Aorta (tissue), 5 donors: ENCODE measurements at regions not wholly inside any gene's neighbourhood (a gene's known extent, or its start where the extent isn't known, plus 50 kb on each side); places are given as distances from the start of the nearest gene placed in this dataset.

Source experiments
- ATAC-seq: fragments of 200-7000 bp; cut with Tn5 transposase; one replicate; pipeline ENCODE4 v1.9.1; 2022; ENCODE audit warnings: moderate library complexity; ENCODE audit not compliant: low FRiP score
- DNase-seq, 2 donors: peaks; one replicate each; pipeline ENCODE4 v3.0.0-alpha.2; 2020
- H3K27ac ChIP-seq, 2 donors: one replicate each; pipeline ENCODE4 v1.5.1; 2013; ENCODE audit warnings: low read length in 2 of 2, mild to moderate bottlenecking in 2 of 2, moderate library complexity in 2 of 2, control low read depth in 1 of 2, inconsistent platforms in 1 of 2, low read depth in 1 of 2
- H3K27me3 ChIP-seq, 2 donors: one replicate each; pipeline ENCODE4 v1.6.1; 2013; ENCODE audit warnings: control low read depth in 1 of 2, low read length in 1 of 2, mild to moderate bottlenecking in 1 of 2, moderate library complexity in 1 of 2; ENCODE audit not compliant: insufficient read depth in 2 of 2, control insufficient read depth in 1 of 2
- H3K36me3 ChIP-seq, 2 donors: one replicate each; pipeline ENCODE4 v1.6.1; 2013; ENCODE audit warnings: control low read depth in 1 of 2, low read length in 1 of 2, mild to moderate bottlenecking in 1 of 2; ENCODE audit not compliant: insufficient read depth in 2 of 2, control insufficient read depth in 1 of 2
- H3K4me1 ChIP-seq, 2 donors: one replicate each; pipeline ENCODE4 v1.6.1; 2013; ENCODE audit warnings: low read length in 2 of 2, control low read depth in 1 of 2, mild to moderate bottlenecking in 1 of 2, moderate library complexity in 1 of 2; ENCODE audit not compliant: insufficient read depth in 2 of 2, control insufficient read depth in 1 of 2
- H3K4me3 ChIP-seq, 2 donors: one replicate each; pipeline ENCODE4 v1.5.1; 2013; ENCODE audit warnings: low read length in 2 of 2, control low read depth in 1 of 2, mild to moderate bottlenecking in 1 of 2
- H3K9me3 ChIP-seq: one replicate; pipeline ENCODE4 v1.6.1; 2013; ENCODE audit warnings: mild to moderate bottlenecking, low read length; ENCODE audit not compliant: control insufficient read depth
- WGBS, 2 donors: extraction: QIAGEN DNeasy Blood & Tissue Kit; methylation state at CpG; one replicate each; pipeline ENCODE4 v1.1.7; 2013; 5-methylcytosine and 5-hydroxymethylcytosine counted together
- intact Hi-C, 2 donors: fragments of 100-400 bp; cut with DNase I; formaldehyde crosslinking; loops; one replicate each; pipeline versions ENCODE4 v1.14.2 to v1.15.0; 2022
- donor health status: healthy with polysubstance abuse.
- donor health status: Bipolar disorder and iron deficiency.
- donor health status: DM: no; HTN: no; CAD: no.
- donor health status: DM: no; HTN: no; CAD: no.
- donor health status: DM: yes; HTN: yes; CAD: no.

- Histone ChIP-seq H3K27me3 (no peaks in the 10 kb centered on the region), H3K27ac (no peak overlapping the region), H3K9me3 (no peaks in the 10 kb centered on the region), H3K36me3 (no peaks in the 10 kb centered on the region), H3K4me1 (peaks cover 2% of the 10 kb centered on the region in 2 donors), H3K4me3 (no peak overlapping the region)
- intact Hi-C loops, result loop anchor here in 1 of 2 donors (5.0 to 10.0 kb wide), 2 partner anchors 140 to 197 kb away; no protein-coding TSS in a partner anchor
- no peak for DNase-seq
- no peak for ATAC-seq
- 58 to 63% methylated on average over 2 of the region's 2 CpGs for WGBS, 2 donors
Measured at GRCh38 chr6:148265054-148265453, 77.6 kb upstream of the SASH1 start.

- Histone ChIP-seq H3K27me3 (no peaks in the 10 kb centered on the region), H3K36me3 (no peaks in the 10 kb centered on the region), H3K9me3 (no peaks in the 10 kb centered on the region), H3K4me1 (peaks cover 0 to 2% of the 10 kb centered on the region in 2 donors), H3K4me3 (no peak overlapping the region), H3K27ac (no peak overlapping the region)
- 98% methylated on average over 3 of the region's 3 CpGs for WGBS, 2 donors
- no peak for ATAC-seq
- intact Hi-C loops, result loop anchor here in 1 of 2 donors (5.0 to 10.0 kb wide), 2 partner anchors 135 to 193 kb away; no protein-coding TSS in a partner anchor
- DNase-seq, result no peak
Measured at GRCh38 chr6:148269386-148269785, 73.3 kb upstream of the SASH1 start.

- peak overlapping the region in 1 of 2 donors; percentile 69 for H3K4me3 ChIP-seq
- no peaks in the 10 kb centered on the region for H3K36me3 ChIP-seq
- H3K9me3 ChIP-seq, result no peaks in the 10 kb centered on the region
- H3K27me3 ChIP-seq, result no peaks in the 10 kb centered on the region
- intact Hi-C loops, result no loop called here
- DNase-seq (no peak), ATAC-seq (peak; percentile 49)
- WGBS, 2 donors, result 6 to 12% methylated on average over 11 of the region's 11 CpGs
- H3K27ac ChIP-seq, result peak overlapping the region; percentile 16 to 54
- no peaks in the 10 kb centered on the region for H3K4me1 ChIP-seq
Measured at GRCh38 chr6:148271711-148272439, 70.8 kb upstream of the SASH1 start.

- no peak for ATAC-seq
- no peak overlapping the region for H3K4me3 ChIP-seq
- no peaks in the 10 kb centered on the region for H3K36me3 ChIP-seq
- H3K27ac ChIP-seq, result no peak overlapping the region
- no peaks in the 10 kb centered on the region for H3K27me3 ChIP-seq
- no peak for DNase-seq
- intact Hi-C loops, result no loop called here
- H3K4me1 ChIP-seq, result no peaks in the 10 kb centered on the region
- WGBS, 2 donors, result 37 to 43% methylated on average over 7 of the region's 7 CpGs
- H3K9me3 ChIP-seq, result no peaks in the 10 kb centered on the region
Measured at GRCh38 chr6:148272597-148272996, 70.0 kb upstream of the SASH1 start.

- no peaks in the 10 kb centered on the region for H3K27me3 ChIP-seq
- no peak overlapping the region for H3K4me3 ChIP-seq
- H3K27ac ChIP-seq, result no peak overlapping the region
- H3K36me3 ChIP-seq, result no peaks in the 10 kb centered on the region
- DNase-seq (no peak), ATAC-seq (no peak)
- no peaks in the 10 kb centered on the region for H3K9me3 ChIP-seq
- intact Hi-C loops, result no loop called here
- H3K4me1 ChIP-seq, result no peaks in the 10 kb centered on the region
- 29 to 46% methylated on average over 5 of the region's 5 CpGs for WGBS, 2 donors
Measured at GRCh38 chr6:148273962-148274752, 68.5 kb upstream of the SASH1 start.

GRCh38 chr6:148274809-148275208 lies 67.8 kb upstream of the SASH1 start:
- 69 to 75% methylated on average over 2 of the region's 2 CpGs for WGBS, 2 donors
- intact Hi-C loops, result no loop called here

GRCh38 chr6:148285205-148285604 lies 57.4 kb upstream of the SASH1 start:
- WGBS, 2 donors, result 85 to 91% methylated on average over 2 of the region's 2 CpGs
- H3K27me3 ChIP-seq, result no peaks in the 10 kb centered on the region
- H3K27ac ChIP-seq, result no peak overlapping the region
- intact Hi-C loops, result no loop called here
- no peaks in the 10 kb centered on the region for H3K4me1 ChIP-seq
- no peaks in the 10 kb centered on the region for H3K9me3 ChIP-seq
- no peak overlapping the region for H3K4me3 ChIP-seq
- no peaks in the 10 kb centered on the region for H3K36me3 ChIP-seq
- no peak for DNase-seq
- ATAC-seq, result no peak

More at GRCh38 chr6:148274809-148275208, 67.8 kb upstream of the SASH1 start:
- no peak overlapping the region for H3K4me3 ChIP-seq
- no peaks in the 10 kb centered on the region for H3K27me3 ChIP-seq
- no peak for DNase-seq
- H3K4me1 ChIP-seq, result no peaks in the 10 kb centered on the region
- H3K9me3 ChIP-seq, result no peaks in the 10 kb centered on the region
- no peak overlapping the region for H3K27ac ChIP-seq
- no peak for ATAC-seq
- H3K36me3 ChIP-seq, result no peaks in the 10 kb centered on the region

- no peaks in the 10 kb centered on the region for H3K36me3 ChIP-seq
- H3K4me3 ChIP-seq, result no peak overlapping the region
- H3K27me3 ChIP-seq, result no peaks in the 10 kb centered on the region
- H3K27ac ChIP-seq, result no peak overlapping the region
- H3K4me1 ChIP-seq, result no peaks in the 10 kb centered on the region
- no peak for ATAC-seq
- no peak for DNase-seq
- no peaks in the 10 kb centered on the region for H3K9me3 ChIP-seq
- 90 to 95% methylated on average over 5 of the region's 5 CpGs for WGBS, 2 donors
- intact Hi-C loops, result no loop called here
Measured at GRCh38 chr6:148286563-148286962, 56.1 kb upstream of the SASH1 start.
